ENCODE measurements at regions not wholly inside any gene's neighbourhood (a gene's known extent, or its start where the extent isn't known, plus 50 kb on each side); places are given as distances from the start of the nearest gene placed in this dataset.
"Not testable (repeated sequence)": the region's sequence is repeated elsewhere in the genome, so short reads cannot be mapped to it uniquely, and the experiment has no call there.

DNA sequence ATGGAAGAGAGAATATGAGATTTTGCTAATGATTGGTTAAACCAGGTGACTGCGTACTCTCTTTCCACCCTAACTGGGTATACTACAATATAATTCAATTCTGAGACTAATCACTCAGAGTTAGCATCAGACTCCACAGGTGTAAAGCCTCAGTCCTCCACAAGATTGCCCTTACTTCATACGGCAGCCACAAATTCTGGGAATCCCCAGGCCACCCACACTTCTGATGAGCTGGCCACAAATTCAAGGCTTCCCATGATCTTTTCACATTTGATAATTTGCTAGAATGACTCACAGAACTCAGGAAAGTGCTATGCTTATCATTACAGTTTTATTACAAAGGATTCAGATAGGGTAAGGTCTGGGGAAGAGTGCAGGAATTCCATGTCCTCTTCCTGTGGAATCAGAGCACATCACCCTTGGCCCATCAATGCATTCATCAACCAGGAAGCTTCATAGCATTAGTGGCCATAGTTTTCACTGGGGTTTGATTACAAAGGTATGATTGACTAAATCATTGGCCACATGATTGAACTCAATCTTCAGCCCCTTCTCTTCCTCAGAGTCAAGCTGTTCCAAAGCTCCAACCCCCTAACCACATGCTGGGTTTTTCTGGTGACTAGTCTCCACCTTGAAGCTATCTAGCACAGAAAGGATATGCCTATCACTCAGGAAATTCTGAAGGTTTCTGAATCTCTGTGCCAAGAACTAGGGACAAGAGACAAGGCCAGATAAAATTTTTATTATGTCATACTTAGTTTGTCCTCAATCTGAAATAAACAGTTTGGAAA is 131.7 kb downstream of the HHIPL2 start:
- no peak for DNase-seq (ENCODE audit: low spot score)

DNA sequence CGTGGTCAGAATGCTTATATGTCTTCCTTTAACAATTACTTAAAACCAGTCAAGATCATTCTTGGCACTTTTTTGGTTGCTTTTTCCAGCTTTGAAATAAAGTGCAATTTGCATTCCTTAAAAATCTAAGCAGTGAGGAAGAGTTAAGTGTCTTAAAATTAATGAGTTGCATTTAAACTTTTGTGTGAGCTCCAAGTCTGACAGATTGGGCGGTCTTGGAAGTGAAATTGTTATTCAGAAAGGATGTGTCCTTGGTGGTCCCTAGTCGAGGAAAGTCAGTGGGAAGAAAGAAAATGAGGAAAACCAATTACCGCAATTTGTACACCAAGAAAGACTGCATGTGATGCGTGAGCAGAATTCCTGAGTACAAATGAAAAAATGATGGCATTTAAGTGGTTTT is 132.5 kb downstream of the HHIPL2 start:
- no peak for DNase-seq (ENCODE audit: low spot score)

DNA sequence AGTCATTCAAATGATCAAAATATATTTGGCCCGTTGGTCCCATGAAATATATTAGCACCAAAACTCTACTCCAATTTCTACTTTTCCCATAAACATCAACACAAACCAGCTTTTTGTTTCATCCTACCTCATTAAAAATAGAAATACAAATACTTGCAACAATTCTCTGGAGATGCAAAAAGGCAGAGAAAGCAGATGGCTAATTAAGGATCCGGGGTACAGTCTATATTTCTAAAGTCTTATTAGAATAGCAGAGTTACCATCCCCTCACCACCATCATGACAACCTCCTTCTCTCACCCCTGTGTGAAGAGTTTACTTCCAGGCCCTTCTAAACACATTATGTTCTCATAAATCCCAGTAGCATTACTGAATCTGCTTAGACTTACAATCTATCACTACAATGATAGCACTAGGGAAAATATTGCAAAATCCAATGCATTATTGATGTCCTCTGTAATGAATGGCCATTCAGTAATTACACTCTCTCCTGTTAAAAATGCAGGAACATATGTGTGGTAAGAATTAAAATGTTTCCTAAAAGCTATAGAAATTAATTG is 133.8 kb downstream of the HHIPL2 start:
- no peak for DNase-seq (ENCODE audit: low spot score)

DNA sequence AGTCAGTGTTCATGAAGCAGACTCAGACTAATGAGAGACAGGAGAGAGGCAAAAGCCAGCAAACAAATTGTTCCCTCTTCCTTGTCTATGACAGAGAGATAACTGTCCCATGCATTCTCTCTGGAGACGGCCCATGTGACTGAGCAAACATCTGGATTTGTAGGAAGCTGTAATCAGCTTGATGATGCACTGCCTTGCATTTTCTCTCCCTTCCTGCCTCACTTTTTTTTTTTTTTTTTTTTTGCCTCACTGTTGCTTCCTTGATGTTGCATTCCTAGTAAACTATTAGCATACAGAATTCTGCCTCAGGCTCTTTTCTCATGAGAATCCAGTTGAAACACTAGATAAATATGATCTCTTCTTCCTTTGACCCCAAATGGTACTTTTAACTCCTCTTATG is 134.5 kb downstream of the HHIPL2 start:
- DNase-seq (ENCODE audit: low spot score) = no peak

DNA sequence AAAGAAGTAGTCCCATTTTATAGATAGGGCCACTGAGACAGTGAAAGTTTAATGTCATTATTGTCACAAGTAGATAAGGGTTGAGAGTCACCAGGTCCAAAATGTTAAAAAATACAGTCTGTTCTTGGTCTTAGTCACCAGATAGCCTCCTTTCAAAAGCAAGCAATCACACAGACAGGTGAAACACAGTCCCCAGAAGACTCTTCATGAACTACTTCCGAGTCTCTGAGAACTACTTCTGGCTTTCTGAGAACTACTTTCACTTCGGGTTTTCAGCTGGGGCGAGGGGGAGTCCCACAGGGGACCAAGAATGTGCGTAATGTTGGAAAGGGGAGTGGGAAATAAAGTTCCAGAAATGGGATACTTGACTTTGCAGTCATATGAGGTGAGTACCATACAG is 143.2 kb downstream of the HHIPL2 start:
- DNase-seq (ENCODE audit: low spot score) = no peak

DNA sequence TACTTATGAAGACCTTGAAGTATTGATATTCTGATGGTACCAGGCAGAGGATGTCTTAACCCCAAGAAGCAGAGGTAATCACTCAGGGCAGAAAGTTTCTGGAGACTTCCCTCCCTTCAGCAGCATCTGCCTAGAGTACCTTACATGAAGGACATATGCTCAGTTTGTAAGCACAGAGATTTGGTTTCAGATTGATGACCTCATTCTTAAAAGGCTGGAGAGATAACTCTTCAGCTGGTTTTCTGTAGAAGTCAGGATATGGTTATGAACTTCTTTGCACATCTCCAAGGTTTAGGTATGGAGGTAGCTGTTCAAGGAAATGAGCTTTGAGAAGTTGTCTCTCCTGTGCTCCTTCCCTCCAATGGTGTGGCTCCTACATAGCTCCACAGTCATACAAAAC is 148.7 kb downstream of the HHIPL2 start:
- DNase-seq (ENCODE audit: low spot score) = no peak

DNA sequence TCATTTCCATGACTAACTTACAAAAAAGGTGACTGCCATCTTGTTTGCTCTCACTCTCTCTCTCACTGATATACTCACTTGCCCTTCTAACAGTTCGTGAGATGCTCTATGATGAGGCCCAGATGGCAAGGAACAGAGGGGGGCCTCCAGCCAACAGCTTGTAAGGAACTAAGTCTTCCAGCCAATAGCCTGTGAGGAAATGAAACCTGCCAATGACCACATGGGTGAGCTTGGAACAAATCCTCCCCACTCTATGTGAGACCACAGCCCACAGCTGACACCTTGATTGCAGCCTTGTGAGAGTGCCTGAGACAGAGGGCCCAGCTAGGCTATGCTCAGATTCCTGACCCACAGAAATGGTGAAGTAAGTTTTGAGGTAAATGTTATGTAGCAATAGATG is 153.7 kb downstream of the HHIPL2 start:
- no peak for DNase-seq (ENCODE audit: low spot score)

DNA sequence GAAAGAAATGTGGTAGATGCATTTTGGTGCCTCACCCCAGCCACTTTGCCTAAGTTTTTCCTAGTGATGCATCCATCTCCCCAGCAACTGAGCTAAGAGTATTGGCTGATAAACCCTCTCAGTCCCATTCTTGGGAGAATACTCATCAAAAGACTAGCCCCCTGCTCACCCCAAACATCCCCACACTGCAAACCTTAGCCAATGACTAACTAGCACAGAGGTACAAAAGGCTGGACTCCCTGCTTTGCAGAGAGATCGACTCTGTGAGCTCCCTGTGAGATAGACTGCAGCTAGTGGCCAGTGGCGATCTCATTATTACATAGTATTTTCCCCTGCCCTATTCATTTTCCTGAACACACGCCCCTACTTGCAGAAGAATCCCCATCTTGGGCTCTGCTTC is 155.3 kb downstream of the HHIPL2 start:
- no peak for DNase-seq (ENCODE audit: low spot score)

DNA sequence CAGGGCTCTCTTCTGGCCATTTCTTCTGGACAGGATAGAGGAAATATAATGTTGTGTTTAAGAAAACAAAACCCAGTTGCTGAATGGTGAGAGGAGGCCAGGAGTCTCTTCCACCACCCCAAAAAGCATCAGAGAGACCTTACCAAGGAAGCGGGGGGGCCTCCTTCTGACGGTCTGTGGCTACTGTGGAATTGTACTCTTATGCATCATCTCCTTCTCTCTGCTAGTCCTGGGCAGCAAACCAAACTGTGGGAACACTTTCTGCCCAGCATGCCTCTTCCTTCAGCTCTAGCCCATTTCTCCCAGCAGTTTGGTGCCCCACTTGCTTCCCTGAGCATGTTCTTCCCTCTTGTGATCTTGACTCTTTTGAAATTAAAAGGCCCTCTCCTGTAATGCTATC is 157.7 kb downstream of the HHIPL2 start:
- no peak for DNase-seq (ENCODE audit: low spot score)

DNA sequence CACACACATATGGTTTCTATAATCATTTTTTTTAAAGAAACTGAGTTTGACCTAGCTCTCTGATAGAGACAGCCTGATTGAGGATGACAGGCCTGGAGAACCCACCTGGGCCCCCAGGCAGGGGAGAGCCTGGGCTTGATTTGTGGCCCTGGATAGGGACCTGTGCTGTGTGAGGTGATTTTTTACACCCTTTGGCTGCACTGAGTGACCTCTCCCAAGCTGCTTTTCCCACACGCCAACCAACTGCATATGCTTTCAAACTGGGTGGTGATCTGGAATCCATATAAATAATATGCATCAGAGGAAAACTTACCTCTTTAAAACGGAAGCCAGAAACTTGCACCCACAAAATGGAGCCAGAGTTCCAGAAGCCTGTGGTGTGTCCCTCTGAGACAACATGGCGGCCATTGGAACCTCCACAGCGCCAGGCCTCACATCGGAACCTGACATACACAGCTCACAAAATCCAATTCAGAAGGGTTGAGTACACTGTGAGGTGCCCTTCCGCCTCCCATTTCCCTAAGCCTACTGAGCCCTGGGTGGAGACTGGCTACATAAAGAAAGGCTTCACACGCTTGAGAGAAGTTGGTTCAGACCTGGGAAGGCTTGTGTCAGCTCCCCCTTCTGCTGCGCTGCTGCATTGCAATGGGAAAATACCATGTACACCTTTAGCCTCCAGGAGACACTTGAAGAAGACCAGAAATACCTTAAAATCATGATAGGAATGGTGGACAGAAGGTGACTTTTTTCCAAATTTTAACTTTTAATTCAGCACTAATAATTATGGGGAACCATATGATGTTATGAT is 160.7 kb downstream of the HHIPL2 start:
- DNase-seq (ENCODE audit: low spot score) = no peak

DNA sequence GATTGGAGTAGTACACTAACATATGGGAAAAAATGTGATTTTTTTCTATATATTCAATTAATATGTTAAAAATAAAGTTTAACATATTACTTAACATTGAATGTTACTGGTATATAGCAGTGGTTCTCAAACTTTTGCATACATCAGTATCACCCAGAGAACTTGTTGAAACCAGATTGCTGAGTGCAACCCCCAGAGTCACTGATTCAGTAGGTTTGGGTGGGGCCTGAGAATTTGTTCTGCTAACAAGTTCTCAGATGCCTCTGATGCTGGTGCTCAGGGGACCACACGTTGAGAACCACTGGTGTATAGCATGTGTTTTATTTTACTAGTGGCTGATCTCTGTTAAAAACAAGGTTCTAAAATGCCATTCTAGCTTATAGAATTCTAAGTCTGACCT is 161.9 kb downstream of the HHIPL2 start:
- no peak for DNase-seq (ENCODE audit: low spot score)

DNA sequence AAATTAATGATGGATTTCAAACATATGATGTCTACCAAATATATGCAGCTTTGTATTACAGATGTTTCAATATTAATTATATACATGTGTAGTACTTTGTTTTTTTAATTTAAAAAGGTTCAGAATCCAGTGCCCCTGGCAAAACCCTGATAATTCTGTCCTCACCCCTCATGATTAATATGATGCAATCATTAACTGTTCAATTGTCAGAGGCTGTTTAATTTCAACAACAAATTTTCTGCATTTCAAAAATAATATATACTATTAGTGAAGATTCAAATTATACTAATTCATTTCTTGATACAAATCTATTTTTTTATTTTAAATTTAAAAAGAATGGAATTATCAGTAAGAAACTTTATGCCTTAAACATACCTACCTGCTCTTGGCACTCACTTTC is 162.6 kb downstream of the HHIPL2 start:
- DNase-seq (ENCODE audit: low spot score) = no peak

DNA sequence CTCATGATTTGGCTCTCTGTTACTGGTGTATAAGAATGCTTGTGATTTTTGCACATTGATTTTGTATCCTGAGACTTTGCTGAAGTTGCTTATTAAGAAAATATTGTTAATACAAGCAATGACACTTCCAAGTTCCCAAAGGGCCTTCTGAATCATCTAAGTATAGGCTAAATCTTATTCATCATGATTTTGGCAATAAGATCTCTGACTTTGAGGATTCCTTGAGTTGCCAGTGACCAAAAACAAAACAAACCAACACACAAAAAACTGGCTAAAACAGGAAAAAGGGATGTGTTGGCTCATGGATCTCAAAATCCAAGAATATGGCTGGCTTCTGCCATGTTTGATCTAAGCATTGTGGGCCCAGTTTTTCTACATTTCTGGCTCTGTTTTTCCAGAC is 163.4 kb downstream of the HHIPL2 start:
- DNase-seq (ENCODE audit: low spot score) = no peak

DNA sequence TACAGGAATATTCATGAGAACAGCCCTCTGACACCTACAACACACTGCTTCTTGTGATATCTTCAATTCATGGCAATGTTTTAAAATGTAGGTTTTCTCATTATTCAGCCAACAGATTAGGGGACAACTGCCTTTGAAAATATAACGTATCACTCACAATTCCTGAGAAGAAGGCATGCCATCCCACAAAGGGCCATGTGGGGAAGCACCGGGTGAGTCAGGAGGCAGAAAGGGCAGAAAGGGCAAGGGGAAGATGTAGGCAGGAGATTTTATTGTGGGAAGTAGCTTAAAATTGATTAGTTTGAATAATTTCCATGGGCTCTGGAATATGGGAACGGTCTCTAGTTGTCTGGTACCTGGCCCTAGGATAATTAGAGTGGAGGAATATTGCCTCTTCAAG is 165.7 kb downstream of the HHIPL2 start:
- DNase-seq (ENCODE audit: low spot score) = peak; percentile 8

DNA sequence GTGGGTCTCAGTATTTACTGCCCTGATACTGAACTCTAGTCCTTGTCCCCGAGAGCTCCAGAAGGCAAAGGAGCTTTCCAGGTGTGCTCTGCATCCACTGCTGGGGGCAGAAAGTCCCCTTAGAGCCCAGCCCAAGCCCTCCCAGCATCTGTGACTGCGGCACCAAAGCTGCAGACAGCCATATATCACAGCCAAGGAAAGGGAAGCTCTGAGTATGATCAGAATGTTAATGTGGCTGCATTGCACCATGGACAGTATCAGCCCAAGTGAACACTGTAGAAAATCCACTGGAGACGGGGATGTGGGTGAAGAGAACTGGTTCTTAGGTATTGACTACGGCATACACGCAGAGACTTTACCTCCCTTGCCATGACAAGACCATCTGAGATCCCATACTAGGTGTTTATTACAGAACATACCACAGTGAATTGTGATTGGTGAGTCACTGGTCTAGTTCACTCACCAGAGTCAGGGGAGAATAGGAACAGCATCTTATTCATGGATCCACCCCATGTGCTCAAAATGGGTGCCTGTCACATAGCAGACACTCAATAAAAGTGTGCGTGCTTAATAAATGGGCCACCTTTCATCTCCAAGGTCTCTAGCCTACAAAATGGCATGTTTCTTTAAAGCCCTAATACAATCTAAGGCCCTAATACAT is 170.3 kb downstream of the HHIPL2 start:
- no peak for DNase-seq (ENCODE audit: low spot score)

DNA sequence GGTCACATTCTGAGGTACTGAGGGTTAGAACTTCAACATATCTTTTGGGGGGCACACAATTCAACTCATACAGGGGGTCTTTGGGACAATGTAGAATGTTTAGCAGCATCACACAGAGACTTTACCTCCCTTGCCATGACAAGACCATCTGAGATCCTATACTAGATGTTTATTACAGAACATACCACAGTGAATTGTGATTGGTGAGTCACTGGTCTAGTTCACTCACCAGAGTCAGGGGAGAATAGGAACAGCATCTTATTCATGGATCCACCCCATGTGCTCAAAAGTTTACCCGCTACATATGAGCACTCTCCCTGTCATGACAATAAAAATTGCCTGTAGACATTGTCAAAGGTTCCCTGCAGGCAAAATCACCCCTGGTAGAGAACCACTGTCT is 171.1 kb downstream of the HHIPL2 start:
- DNase-seq (ENCODE audit: low spot score) = not testable (repeated sequence)

DNA sequence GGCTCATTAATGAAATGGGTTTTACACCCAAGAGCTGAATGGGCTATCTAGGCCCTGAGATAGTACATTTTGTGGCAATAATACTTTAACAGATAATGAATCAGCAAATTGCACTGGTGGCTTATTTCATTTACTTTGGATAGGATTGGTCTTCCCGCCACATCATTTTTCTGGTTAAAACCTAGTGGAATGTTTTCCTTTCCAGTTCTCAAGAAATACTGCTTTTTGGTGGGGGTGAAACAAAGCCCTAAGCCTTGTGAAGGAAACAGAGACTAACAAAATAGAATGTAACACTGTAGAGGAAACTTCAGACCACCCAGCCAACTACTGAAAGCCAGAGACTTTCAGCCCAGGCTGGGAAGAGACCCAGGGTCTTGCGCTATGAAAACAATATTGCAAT is 172.2 kb downstream of the HHIPL2 start:
- DNase-seq (ENCODE audit: low spot score) = no peak

DNA sequence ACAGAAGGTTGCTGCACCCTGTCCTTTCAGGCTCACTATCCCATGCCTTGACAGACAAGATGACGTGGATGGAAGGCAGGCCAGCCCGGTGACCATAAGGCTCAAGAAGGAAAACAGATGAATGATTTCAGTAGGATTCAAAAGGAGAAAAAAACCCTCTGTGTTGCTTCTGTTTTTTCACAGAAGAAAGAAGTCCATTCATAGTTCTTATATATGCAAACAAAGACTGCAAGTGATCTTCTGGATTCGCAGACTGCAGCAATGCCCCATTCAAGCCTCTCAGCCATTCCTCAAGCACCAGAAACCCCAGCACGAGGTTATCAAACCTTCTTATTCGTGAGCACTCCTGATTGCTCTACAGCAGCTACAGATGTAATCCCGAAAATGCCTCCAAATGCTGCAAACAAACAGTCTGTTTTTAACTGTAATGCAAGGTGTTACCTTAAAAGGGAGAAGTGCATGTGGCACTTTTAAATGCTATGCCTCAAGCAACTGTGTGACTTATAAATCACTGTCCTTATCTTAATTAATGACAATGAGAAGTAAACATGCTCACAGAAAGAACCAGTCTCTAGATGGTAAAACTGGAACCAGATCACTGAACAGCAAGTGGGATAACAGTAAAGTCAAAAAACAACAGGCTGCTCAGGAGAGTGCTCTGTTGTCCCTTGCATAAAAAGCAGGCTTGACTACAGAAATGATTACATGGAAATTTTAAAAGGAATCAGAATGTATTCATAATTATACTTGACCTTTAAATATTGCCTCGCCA is 173.9 kb downstream of the HHIPL2 start:
- DNase-seq (ENCODE audit: low spot score) = no peak

DNA sequence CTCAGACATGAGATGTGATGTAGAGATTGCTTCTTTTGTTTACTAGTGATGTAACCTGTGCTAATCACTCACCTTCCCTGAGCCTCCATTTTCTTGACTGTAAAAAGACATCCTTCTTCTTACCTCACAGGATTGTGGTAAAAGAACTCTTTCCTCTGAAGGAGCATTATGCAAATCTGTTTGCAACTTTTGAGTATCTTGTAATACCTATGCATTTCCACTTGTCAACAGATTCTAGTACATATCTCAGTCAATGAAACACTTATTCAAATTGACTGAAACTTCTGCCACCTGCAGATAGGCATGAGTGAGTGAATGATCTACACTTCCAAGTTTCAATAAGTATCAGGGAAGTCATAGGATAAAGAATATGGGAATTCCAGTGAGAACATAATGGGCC is 174.7 kb downstream of the HHIPL2 start:
- DNase-seq (ENCODE audit: low spot score) = no peak

DNA sequence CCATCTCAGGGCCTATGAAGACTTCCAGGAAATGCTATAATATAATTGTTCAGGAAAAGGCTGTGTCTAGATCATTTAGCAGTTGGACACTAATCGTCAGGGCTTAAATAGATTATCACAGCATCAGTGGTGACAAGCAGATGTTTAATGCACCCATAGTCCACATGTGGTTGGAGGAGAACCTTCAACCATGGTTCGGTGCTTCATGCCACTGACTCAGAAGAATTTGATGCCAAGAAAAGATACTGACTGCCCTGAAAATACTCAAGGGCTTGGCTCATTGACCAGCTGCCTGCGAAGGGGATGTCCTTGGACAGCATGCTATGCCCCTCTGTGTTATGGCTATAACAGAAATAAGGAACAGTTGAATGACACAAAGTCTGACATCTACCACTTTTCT is 175.7 kb downstream of the HHIPL2 start:
- DNase-seq (ENCODE audit: low spot score) = no peak

DNA sequence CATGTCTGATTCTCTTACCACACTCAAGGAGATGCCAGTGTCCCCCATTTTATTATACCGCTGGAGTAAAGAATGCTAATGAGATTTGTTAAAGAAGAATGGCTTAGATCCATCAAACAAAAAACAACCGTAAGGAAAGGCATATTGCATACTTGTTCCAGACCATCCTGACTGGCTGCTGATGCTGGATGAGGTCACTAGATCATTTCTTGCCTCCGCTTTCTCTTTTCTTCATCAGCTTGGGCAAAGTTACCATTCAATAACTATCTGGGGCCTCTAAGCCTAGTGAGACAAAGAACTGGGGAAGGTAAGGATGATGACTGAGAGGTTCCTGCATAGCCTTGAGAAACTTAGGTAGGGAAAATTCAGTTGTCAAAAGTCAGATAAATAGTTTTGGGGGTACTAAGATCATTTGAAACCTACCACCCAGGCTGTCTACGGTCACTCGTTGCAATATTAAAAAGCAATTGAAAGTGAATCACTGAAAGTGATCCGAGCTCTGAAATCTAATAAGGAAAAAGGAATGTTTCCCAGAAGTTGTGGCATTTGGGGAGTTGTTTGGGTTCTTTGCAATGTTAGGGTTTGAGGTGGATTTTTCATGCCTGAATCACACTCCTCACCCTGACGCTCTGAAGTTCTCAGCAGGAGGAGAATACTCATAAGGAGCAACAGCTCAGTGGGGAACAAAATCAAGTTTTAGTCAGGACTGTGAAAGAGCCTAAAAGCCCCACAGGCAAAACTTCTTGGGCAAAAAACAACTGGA is 176.8 kb downstream of the HHIPL2 start:
- peak; percentile 36 for DNase-seq (ENCODE audit: low spot score)

Measured in kidney tubule cell (primary cell).